Astrocyte of the spinal cord (primary cell): ENCODE measurements at regions not wholly inside any gene's neighbourhood (a gene's known extent, or its start where the extent isn't known, plus 50 kb on each side); places are given as distances from the start of the nearest gene placed in this dataset.

Experiments used
- DNase-seq: peaks from one replicate; pipeline ENCODE4 v3.0.0; 2011; ENCODE audit warnings: low read depth, low spot score
- H3K4me3 ChIP-seq: 2 replicates; pipeline ENCODE4 v1.5.1; 2011; ENCODE audit warnings: low read depth, mild to moderate bottlenecking, low read length, moderate library complexity
- CTCF ChIP-seq: IDR thresholded peaks from 2 replicates; pipeline ENCODE4 v1.5.1; 2012; ENCODE audit warnings: low read depth, mild to moderate bottlenecking, low read length, inconsistent platforms
- in situ Hi-C: cut with HindIII; loops from 2 replicates; pipeline ENCODE4 v1.10.0; 2017; ENCODE audit warnings: low sequenced_read_pairs

DNA sequence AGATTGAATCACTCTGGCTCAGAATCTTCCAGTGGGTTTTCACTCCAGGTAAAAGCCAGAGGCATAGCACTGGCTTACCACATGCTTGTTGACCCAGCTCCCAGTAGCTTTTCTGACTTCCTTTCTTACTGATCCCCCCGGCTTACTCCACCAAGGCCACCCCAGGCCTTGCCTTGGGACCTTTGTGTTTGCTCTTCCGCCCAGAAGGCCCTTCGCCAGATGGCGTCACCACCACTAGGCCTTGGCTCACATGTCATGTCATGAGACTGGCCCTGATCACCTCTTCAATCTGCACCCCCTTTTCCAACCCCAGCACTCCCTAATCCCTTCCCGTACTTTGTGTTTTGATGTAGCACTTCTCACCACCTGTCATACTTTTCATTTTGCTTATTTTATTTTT is 98.5 kb upstream of the UMPS start:
- H3K4me3 ChIP-seq: no peak overlapping the region
- DNase-seq: no peak
- in situ Hi-C loops: no loop called here
- no peak for TF ChIP-seq CTCF

DNA sequence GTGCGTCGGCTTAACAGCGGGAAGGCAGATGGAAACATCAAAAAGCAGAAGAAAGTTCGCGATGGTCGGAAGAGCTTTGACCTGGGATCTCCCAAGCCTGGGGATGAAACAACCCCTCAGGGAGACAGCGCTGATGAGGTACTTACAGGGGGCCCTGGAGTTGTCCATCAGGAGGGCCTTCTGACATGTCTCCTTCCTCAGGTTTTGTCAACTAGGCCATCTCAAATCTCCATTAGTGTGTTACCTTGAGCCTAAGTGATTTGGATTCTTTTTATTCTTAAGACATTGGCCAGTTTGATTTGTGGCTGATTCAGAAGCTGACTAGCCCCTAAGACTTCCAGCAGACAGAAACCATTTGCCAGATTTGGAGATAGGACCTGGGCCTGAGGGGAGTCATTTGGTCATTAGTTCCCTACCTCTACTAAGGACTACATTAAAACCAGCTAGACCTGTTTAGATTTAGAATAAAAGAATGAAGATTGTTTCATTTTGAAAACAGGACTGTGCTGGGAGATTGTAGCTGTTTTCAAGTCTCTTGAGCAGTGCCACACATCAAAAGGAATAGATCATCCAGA is 97.6 kb upstream of the UMPS start:
- no peak overlapping the region for H3K4me3 ChIP-seq
- in situ Hi-C loops: no loop called here
- no peak for DNase-seq
- no peak for TF ChIP-seq CTCF

DNA sequence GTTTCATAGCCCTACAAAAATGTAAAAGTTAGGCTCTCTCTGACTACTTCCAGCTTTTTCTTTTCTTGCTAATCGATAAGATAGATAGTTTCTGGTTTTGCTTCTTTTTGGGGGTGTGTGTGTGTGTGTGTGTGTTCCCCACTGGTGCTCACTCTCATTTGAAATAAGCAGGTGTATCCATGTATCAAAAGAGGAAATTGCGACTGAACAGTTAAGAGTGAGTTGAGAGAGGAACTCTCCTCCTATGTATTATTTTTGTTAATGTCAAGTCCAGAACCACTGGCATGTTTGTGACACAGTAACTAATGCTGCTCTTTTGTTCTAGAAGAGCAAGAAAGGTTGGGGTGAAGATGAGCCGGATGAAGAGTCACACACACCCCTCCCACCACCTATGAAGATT is 96.7 kb upstream of the UMPS start:
- in situ Hi-C loops: no loop called here
- DNase-seq: no peak
- H3K4me3 ChIP-seq: no peak overlapping the region
- TF ChIP-seq CTCF: no peak

DNA sequence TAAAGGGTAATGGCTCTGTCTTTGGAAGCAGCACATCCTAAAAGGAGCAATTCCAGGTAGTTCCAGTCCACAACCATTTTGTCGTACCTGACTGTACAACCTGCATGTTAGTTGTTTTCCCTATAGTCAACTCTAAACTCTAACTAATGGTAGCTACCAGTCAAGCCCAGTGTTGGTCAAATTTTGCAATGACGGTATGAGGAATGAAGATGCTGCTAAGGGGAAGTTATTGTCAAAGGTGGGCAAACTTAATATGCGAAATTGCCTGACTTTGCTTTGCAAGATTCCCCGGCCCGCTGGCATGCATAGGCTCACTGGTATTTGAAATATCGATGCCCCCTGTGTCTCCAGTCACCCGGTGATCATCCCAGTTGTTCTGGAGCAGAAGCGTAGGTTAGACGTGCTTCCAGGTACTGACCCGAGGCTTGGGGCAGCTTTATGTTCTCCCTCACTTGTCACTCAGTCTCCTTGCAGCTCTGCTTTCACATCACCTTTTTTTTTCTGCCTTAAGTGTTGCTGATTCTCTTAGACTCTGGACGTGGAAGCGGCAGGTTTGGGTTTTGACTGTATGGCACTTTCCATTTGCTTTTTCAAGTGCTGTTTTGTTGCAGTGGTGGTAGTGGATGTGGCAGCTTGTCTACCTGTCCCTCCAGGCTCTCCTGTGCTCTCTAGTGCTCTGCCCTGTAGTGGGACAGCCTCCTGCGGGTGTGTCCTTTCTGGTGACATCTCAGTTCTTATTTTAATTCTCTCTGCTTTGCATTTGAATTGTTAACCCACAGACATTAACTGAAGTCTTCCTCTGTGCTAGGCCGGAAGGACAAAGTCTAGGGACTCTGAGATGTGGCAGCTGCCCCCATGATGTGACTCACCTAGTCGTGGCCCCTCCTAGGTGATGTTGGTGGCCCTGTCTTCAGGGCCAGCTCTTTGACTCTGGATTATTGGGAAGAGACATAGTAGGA is 95.8 kb upstream of the UMPS start:
- H3K4me3 ChIP-seq: no peak overlapping the region
- DNase-seq: no peak
- in situ Hi-C loops: no loop called here
- no peak for TF ChIP-seq CTCF

GRCh38 chr3:124635169-124635539 is 95.1 kb upstream of the UMPS start:
- in situ Hi-C loops: no loop called here
- no peak for TF ChIP-seq CTCF
- no peak for DNase-seq
- no peak overlapping the region for H3K4me3 ChIP-seq

DNA sequence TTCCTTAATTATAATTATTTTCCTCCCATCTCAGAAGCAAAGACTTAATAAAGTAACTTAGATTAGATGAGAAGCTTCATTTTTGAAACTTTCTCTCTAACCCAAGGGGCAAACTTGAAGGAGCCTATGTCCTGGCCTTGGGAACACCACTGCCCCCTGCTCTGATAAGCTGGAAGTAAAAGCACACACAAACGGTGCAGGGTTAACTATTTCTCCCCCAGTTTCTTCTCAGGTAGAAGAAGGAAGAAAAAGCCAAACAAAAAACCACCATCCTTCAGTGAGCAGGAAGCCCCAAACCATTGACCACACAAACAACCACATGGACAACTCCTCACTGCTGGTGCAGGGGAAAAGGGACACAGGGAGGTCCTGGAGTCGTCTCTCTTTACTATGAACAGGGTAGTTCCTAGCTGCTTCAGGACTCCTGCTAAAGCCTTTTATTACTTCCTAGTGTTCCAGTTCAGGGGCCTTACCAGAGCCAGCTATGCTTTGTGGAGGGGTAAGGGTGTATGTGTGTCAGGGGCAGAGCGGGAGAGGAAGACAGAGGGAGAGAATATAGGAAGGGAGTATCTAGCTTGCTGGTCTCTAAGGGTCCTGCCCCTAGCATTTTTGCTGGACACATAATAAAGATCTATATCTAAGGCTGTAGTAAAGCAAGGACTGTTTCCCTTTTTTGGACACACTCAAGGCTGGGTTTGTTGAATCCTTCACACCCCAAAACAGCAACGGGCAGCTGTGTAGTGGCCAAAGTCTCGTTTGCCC is 94.0 kb upstream of the UMPS start:
- DNase-seq: no peak
- in situ Hi-C loops: no loop called here
- TF ChIP-seq CTCF: no peak

More for the DNA sequence above, 94.0 kb upstream of the UMPS start:
- no peak overlapping the region for H3K4me3 ChIP-seq
